DOHH2 (cell line): ENCODE measurements at regions not wholly inside any gene's neighbourhood (a gene's known extent, or its start where the extent isn't known, plus 50 kb on each side); places are given as distances from the start of the nearest gene placed in this dataset.

Experiments
- EZH2phosphoT487 ChIP-seq: fragments of 200-600 bp; sonication (generic); IDR thresholded peaks from 2 replicates; pipeline ENCODE4 v1.6.1; 2017; ENCODE audit warnings: borderline replicate concordance, mild to moderate bottlenecking, antibody characterized with exemption, low read length, moderate library complexity, mixed read lengths
- TF ChIP-seq, protein P1 (sequence below): fragments of 200-600 bp; sonication (generic); IDR thresholded peaks from one replicate; pipeline ENCODE4 v1.5.1; 2014; ENCODE audit warnings: antibody characterized with exemption, mild to moderate bottlenecking, low read depth, low read length; ENCODE audit not compliant: poor library complexity, severe bottlenecking

DNA sequence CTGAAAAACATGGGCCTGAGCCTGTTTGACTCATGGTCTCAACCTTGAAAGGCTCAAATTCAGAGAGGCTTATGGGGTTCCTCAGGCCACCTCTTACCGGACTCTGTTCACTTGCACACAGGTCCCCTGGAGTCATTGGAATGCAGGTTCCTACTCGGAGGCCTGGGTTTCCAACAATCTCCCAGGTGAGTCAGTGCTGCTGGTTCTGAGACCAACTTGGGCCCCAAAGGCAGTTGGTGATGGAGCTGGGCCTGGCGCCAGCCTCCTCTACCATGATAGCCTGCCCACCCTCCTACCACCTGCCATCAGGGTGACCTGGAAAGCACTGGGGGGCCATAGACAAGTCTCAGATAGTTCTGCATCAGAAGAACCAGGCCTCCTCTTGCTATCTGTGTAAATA, 188.4 kb downstream of the RGS3 start:
- TF ChIP-seq, protein P1, sequence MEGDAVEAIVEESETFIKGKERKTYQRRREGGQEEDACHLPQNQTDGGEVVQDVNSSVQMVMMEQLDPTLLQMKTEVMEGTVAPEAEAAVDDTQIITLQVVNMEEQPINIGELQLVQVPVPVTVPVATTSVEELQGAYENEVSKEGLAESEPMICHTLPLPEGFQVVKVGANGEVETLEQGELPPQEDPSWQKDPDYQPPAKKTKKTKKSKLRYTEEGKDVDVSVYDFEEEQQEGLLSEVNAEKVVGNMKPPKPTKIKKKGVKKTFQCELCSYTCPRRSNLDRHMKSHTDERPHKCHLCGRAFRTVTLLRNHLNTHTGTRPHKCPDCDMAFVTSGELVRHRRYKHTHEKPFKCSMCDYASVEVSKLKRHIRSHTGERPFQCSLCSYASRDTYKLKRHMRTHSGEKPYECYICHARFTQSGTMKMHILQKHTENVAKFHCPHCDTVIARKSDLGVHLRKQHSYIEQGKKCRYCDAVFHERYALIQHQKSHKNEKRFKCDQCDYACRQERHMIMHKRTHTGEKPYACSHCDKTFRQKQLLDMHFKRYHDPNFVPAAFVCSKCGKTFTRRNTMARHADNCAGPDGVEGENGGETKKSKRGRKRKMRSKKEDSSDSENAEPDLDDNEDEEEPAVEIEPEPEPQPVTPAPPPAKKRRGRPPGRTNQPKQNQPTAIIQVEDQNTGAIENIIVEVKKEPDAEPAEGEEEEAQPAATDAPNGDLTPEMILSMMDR = no peak
- TF ChIP-seq EZH2phosphoT487 = no peak
